DND-41 (cell line): ENCODE measurements at regions not wholly inside any gene's neighbourhood (a gene's known extent, or its start where the extent isn't known, plus 50 kb on each side); places are given as distances from the start of the nearest gene placed in this dataset.

Experiments
- ATAC-seq: fragments of 200-7000 bp; cut with Tn5 transposase; 3 replicates; pipeline ENCODE4 v1.9.1; 2021; ENCODE audit warnings: low read depth; ENCODE audit not compliant: insufficient read depth
- DNase-seq: peaks from one replicate; pipeline ENCODE4 v3.0.0-alpha.2; 2020
- H2AFZ ChIP-seq: 2 replicates; pipeline ENCODE4 v1.6.0; 2012; ENCODE audit warnings: low read depth, low read length
- H3K27ac ChIP-seq: 2 replicates; pipeline ENCODE4 v1.5.1; 2012; ENCODE audit warnings: low read length, inconsistent platforms
- H3K27me3 ChIP-seq: fragments of 200-600 bp; sonication (generic); 2 replicates; pipeline ENCODE4 v1.6.0; 2012; ENCODE audit warnings: low read length, mild to moderate bottlenecking, inconsistent platforms; ENCODE audit not compliant: insufficient read depth, poor library complexity
- H3K36me3 ChIP-seq: 2 replicates; pipeline ENCODE4 v1.5.1; 2012; ENCODE audit warnings: low read length, inconsistent platforms; ENCODE audit not compliant: insufficient read depth
- H3K4me1 ChIP-seq: 2 replicates; pipeline ENCODE4 v1.5.1; 2012; ENCODE audit warnings: mild to moderate bottlenecking, low read length; ENCODE audit not compliant: insufficient read depth
- H3K4me2 ChIP-seq: 2 replicates; pipeline ENCODE4 v1.6.0; 2012; ENCODE audit warnings: mild to moderate bottlenecking, moderate library complexity, low read length, inconsistent platforms; ENCODE audit not compliant: insufficient read depth
- H3K4me3 ChIP-seq, 2 experiments: fragments of 200-600 bp in 1 of 2; shearing (Covaris generic) in 1 of 2; 2 replicates each; pipeline ENCODE4 v1.5.1; 2012 to 2016; ENCODE audit warnings: inconsistent platforms in 2 of 2, low read length in 2 of 2, mild to moderate bottlenecking in 2 of 2, low read depth in 1 of 2, moderate library complexity in 1 of 2
- H3K79me2 ChIP-seq: 2 replicates; pipeline ENCODE4 v1.6.0; 2012; ENCODE audit warnings: low read length, inconsistent platforms; ENCODE audit not compliant: insufficient read depth
- H3K9ac ChIP-seq: 2 replicates; pipeline ENCODE4 v1.6.0; 2012; ENCODE audit warnings: low read depth, mild to moderate bottlenecking, inconsistent platforms, low read length, moderate library complexity
- H3K9me3 ChIP-seq: 2 replicates; pipeline ENCODE4 v1.5.1; 2012; ENCODE audit warnings: low read length, moderate library complexity, mild to moderate bottlenecking, inconsistent platforms; ENCODE audit not compliant: insufficient read depth, severe bottlenecking
- H4K20me1 ChIP-seq: 2 replicates; pipeline ENCODE4 v1.6.0; 2012; ENCODE audit warnings: low read length; ENCODE audit not compliant: insufficient read depth
- CTCF ChIP-seq: IDR thresholded peaks from 2 replicates; pipeline ENCODE4 v1.5.1; 2012; ENCODE audit warnings: borderline replicate concordance, low read length, moderate library complexity, mild to moderate bottlenecking; ENCODE audit not compliant: poor library complexity, severe bottlenecking; ENCODE audit errors: extremely low read depth
- EZH2 ChIP-seq: IDR thresholded peaks from 3 replicates; pipeline ENCODE4 v1.6.1; 2012; ENCODE audit warnings: borderline replicate concordance, low read depth, mild to moderate bottlenecking, moderate library complexity, low read length, inconsistent platforms; ENCODE audit not compliant: severe bottlenecking

GRCh38 chr2:41948397-41948763, 99.4 kb upstream of the PKDCC start:
- TF ChIP-seq CTCF (no peak), EZH2 (no peak)
- H2AFZ ChIP-seq: no peak overlapping the region
- H3K4me3 ChIP-seq: no peak overlapping the region
- no peaks in the 10 kb centered on the region for H3K4me1 ChIP-seq
- no peaks in the 10 kb centered on the region for H3K9me3 ChIP-seq
- H3K4me2 ChIP-seq: no peak overlapping the region
- no peaks in the 10 kb centered on the region for H3K36me3 ChIP-seq
- H3K27ac ChIP-seq: no peak overlapping the region
- H3K9ac ChIP-seq: no peak overlapping the region
- no peaks in the 10 kb centered on the region for H4K20me1 ChIP-seq
- peaks cover 16% of the 10 kb centered on the region for H3K27me3 ChIP-seq
- DNase-seq (no peak), ATAC-seq (no peak)
- H3K79me2 ChIP-seq: no peaks in the 10 kb centered on the region

GRCh38 chr2:41949091-41949882, 98.5 kb upstream of the PKDCC start:
- H3K4me1 ChIP-seq: no peaks in the 10 kb centered on the region
- H3K4me3 ChIP-seq: no peak overlapping the region
- DNase-seq: no peak
- no peak overlapping the region for H3K4me2 ChIP-seq
- H3K9me3 ChIP-seq: no peaks in the 10 kb centered on the region
- H3K9ac ChIP-seq: no peak overlapping the region
- no peak overlapping the region for H3K27ac ChIP-seq
- no peak for TF ChIP-seq EZH2
- no peak for TF ChIP-seq CTCF
- H3K36me3 ChIP-seq: no peaks in the 10 kb centered on the region
- no peak overlapping the region for H2AFZ ChIP-seq
- H3K27me3 ChIP-seq: peaks cover 16% of the 10 kb centered on the region
- no peaks in the 10 kb centered on the region for H4K20me1 ChIP-seq
- no peak for ATAC-seq
- no peaks in the 10 kb centered on the region for H3K79me2 ChIP-seq

- Histone ChIP-seq H3K9ac (no peak overlapping the region), H3K36me3 (no peaks in the 10 kb centered on the region), H3K9me3 (no peaks in the 10 kb centered on the region), H4K20me1 (no peaks in the 10 kb centered on the region), H3K27me3 (peaks cover 20% of the 10 kb centered on the region), H3K27ac (no peak overlapping the region), H3K4me3 (no peak overlapping the region), H3K79me2 (no peaks in the 10 kb centered on the region), H3K4me2 (no peak overlapping the region), H2AFZ (no peak overlapping the region), H3K4me1 (no peaks in the 10 kb centered on the region)
- ATAC-seq: no peak
- TF ChIP-seq CTCF (no peak), EZH2 (no peak)
- no peak for DNase-seq
Measured at GRCh38 chr2:41949883-41950665, 97.7 kb upstream of the PKDCC start.
